Stimulated activated CD4-positive, alpha-beta T cell treated with anti-CD3 and anti-CD28 coated beads, Interleukin-4, amount 100 ng/mL, for 48 hours (primary cell): ENCODE measurements at regions not wholly inside any gene's neighbourhood (a gene's known extent, or its start where the extent isn't known, plus 50 kb on each side); places are given as distances from the start of the nearest gene placed in this dataset.
"Not testable (repeated sequence)": the region's sequence is repeated elsewhere in the genome, so short reads cannot be mapped to it uniquely, and the experiment has no call there.

Experiments
- DNase-seq, 2 donors: peaks; one replicate each; pipeline ENCODE4 v3.0.0-alpha.2; 2020; ENCODE audit warnings: low read depth in 2 of 2

DNA sequence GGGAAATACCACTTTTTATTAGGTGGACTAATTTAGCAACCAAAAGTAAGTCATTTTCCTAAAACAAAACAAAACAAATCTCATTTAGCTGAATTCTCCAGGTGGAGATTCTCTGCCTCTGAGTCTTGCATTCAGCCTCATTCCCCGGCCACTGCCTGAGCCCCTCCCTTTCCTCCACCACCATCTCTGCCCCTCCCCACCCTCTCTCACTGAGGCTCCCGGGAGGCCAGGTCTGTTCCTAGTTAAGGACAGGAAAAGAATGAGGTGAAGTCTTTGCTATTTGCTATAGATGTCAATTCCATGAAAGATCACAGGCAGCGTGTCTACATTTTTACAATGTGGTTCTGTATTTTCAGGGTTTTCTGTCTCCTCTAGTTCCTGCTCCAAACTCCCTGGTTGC, 83.0 kb upstream of the SOX11 start:
- no peak for DNase-seq

DNA sequence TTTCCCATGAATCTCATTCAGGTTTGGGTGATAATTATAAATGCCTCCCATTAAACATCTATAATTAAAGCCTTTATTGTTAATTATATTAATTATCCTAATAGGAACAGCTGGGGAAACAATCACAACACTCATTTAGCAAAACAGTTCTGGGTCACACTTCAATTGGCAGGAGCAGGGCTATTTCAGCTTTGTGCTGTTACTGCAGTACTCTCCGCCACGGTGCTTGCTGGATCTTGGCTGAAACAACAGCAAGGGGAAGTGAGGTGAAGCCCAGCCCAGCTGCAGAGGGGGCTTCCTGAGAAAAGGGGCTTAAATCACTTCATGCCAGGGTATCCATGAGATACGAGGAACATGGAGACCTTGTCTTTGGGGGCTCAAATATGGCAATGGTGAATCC, 79.5 kb upstream of the SOX11 start:
- DNase-seq, result no peak

DNA sequence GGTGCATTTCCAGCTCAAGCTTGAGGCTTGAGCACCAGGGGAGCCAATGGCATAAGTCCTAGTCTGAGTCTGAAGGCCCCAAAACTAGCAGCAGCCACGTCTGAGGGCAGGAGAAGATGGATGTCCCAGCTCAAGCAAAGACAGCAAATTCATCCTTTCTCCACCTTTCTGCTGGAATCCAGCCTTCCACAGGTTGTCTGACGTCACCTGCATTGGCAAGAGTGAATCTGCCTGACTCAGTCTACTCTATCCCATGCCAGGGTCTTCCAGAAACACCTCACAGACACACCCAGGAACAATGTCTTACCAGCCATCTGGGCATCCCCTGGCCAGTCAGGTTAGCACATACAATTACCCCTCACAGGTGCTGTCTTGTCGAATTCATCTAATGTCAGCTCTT, 76.2 kb upstream of the SOX11 start:
- DNase-seq, result no peak

DNA sequence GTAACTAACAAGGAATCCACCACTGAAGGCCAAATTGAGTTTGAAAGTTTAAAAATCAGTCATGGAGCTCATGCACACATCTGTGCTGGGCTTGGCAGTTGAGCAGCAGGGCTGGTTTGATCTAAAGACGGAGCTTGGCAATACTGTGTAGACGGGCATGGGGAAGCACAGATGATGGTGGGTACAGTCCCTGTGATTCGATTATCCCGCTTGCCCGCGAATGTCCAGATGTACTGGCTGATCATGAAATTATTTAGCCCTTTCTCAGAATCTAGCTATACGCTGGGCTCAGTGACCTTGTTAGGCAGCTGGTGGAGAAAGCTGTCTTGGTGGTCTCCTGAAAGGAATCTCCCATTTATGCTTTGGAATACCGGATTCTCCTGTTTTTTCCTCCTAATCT, 74.8 kb upstream of the SOX11 start:
- no peak for DNase-seq

DNA sequence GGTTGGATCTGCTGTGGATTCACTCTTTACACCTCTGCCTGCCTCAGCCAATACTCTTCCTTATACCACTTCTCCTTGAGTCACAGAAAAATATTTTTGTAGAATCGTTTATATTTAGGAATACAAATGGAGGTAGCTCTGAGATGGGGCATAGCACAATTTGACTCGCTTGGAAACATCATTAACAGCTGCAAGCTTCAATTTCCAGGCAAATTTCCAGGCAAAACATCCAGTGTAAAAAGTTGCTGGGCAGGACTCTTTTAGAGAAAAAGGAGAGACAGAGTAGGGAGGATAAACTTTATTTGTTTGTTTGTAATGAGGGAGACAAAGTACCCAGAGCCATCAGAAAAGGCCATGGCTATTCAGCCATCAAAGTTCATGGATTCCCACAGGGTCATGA, 74.4 kb upstream of the SOX11 start:
- DNase-seq, result no peak

DNA sequence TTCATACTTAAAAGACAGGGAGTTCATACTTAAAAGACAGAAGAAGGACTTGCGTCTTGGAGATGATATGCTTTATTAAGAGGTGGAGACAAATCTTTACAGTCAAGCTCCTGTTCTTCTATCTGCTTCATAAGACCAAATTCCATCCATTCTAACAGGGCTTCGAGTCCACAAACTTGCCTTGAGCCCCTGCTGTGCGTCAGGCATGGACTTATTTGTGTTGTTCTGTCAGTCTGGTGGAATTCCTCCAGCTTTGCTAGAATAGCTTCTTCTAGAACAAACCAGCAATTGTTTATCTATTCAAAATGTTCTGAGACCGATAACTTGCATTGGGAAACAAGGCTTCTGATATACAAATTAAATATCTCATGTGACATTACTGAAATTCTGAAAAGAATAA, 73.9 kb upstream of the SOX11 start:
- DNase-seq, result no peak

DNA sequence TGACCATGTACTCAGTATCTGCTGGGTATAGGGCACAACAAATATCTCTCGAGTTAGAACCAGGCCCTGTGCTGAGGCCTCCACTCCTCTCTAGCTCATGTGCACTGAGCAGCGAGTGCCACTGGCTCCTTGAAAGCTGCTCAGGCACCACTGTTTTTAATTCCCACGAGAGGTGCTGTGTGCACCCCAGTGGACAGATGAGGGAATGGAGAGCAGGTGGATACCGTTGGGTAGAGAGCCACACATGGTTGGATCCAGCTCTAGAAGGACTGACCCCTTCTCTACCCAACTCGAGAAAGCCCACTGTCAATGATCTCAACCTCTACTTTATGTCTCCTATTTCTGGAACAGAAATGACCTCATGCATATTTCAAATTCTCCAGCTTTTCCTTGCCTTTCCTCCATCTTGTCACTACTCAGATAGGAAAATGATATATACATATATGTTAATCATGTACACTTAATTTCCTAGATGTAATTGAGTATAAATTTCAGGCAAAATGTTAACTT, 66.6 kb upstream of the SOX11 start:
- not testable (repeated sequence) for DNase-seq

DNA sequence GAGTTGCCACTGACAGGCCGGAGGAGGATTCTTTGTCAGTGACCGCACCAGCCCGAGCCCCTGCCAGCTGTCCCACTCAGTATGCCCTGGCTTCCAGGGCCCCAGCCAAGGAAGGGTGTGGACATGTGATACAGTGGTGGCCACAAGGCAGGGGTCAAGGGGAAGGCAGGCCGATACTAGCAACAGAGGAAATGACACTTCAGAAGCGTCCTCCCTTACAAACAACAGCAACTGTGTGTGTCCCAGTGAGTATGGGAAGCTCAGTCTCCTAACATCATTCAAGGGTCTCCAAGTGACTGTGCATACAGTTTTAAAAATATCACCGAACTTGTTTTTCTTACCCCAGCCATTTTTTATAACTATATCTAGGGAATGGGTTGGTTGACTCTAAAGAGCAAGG, 63.7 kb upstream of the SOX11 start:
- not testable (repeated sequence) for DNase-seq

DNA sequence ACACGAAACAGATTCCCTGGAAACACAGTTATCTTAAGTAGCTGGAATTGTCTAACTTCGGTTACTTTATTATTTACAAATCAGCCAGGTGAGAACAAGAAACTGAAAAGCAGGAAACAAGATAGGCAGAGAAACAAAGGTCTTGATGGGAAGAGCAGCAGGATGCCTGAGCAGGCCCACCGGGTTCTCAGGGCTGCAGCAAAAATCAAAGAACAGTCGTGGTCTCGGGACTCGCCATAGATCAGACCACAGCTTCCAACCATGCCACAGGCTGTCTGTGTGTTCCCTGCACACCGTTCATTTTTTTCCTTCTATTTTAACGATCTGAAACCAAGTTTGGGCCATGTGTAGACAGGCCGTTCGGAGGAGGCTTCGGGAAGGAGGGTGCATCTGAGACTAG, 62.7 kb upstream of the SOX11 start:
- not testable (repeated sequence) for DNase-seq

DNA sequence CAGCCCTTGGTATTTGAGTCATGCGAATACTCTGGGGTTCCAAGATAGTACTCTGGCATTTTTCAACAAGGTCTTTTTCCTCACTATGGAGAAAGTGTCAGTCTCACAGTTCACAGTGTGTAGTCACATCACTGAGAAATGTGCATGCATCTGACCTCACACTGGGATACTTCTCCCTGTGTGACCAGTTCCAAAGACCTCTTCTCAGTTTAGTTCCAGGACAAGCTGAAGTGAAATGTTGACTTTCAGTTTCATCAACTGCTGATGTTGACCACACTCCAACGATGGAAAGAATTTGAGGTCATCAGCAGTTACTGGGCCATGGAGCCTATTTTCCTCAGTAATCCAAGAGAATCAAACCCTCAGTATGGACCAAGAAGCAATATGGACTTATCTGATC, 55.1 kb upstream of the SOX11 start:
- not testable (repeated sequence) for DNase-seq
